Stimulated activated CD4-positive, alpha-beta T cell treated with anti-CD3 and anti-CD28 coated beads, Interleukin-12 subunit alpha, Interleukin-12 subunit beta, amount 100 ng/mL, for 48 hours (primary cell): ENCODE measurements at regions not wholly inside any gene's neighbourhood (a gene's known extent, or its start where the extent isn't known, plus 50 kb on each side); places are given as distances from the start of the nearest gene placed in this dataset.

Experiments
- DNase-seq, 3 donors: peaks; one replicate each; pipeline ENCODE4 v3.0.0-alpha.2; 2020; ENCODE audit warnings: low read depth in 2 of 3, low spot score in 1 of 3

GRCh38 chr5:133744051-133744959 lies 132.0 kb upstream of the FSTL4 start:
- no peak for DNase-seq

- no peak for DNase-seq
These were observed 130.2 kb upstream of the FSTL4 start for GRCh38 chr5:133742431-133742988.

GRCh38 chr5:133741818-133742355 lies 129.5 kb upstream of the FSTL4 start:
- DNase-seq = no peak

DNA sequence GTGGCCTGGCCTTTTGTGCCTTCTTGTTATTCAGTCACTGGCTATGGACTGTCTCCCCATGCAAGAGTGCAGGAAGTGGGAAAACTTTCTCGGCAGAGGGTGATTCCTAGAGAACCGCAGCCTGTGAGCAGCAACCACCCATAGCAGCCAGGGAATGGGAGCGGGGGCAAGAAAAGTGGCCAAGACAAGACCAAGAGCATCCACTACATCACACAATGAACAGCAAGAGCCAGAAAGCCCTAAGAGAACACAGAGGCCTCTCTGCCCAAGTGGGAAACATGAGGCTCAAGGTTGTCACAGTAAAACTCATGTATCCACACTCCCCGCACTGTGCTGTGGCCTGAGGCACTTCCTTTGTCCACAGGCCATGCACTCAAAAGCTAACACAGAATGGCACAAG lies 129.1 kb upstream of the FSTL4 start:
- no peak for DNase-seq

DNA sequence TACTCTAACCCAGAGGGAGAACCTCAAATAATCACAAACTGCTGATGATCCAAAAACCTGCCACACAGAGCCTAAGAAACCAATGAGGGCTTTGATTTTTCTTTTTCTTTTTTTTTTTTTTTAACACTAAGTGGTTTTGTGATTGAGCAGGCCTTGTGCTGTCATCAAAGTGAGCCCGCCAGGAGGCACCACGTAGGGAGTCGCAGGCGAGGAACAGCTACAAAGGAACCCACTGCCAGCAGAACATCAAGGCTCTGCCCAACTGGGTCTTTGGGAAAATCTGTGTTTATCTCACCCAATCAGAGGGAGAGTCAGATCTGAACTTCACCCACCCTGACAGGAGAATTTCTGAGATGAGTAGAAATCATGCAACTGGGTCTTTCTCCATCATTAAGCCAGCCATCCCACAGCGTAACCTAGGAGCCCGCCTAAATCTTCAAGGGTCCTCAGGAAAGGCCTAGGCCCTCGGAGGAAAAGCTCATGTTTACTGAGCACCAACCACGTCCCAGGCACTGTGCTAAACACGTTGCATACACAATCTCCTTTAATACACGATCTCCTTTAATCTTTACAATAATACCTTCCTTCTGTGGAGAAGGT lies 126.9 kb upstream of the FSTL4 start:
- DNase-seq = no peak

DNA sequence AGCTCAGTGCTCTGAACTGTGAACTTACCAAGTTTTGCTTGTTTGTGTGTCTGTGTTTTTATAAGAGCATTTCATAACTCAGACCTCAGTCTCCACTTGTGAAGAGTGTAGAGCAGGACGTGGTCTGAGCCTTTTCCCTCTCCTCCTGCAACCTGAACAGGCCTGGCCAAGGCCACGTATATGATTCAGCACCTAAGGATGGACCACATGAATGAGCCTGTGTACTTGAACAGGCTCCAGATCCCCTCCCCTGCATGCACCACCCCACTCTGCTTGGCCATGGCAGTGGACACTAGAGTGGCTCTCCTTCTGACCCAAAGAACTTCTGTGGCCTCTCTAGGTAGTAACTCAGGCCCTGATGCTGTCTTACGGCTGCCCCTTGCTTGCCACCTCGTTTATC lies 125.9 kb upstream of the FSTL4 start:
- no peak for DNase-seq

DNA sequence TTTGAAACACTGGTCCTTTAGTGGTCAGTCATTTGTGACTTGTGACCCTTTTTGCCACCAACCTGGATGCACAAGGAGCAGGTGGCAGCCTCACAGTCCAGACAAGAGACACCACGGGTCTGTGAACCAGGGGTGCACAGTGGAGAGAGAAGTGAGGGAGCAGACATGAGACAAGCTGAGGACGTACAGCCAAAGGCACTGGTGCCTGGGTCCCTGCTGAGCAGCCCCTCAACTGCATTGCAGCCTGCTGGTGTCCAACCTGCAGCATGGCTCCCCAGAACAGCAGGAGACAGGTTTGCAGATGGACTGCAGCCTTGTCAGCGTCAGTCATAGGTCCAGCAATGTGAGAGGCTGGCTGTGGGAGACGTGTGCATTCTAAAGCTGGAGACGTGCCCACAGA lies 124.2 kb upstream of the FSTL4 start:
- no peak for DNase-seq

GRCh38 chr5:133735346-133735745 lies 123.0 kb upstream of the FSTL4 start:
- no peak for DNase-seq

- DNase-seq = no peak
These were observed 122.6 kb upstream of the FSTL4 start for GRCh38 chr5:133734916-133735315.

- no peak for DNase-seq
These were observed 120.2 kb upstream of the FSTL4 start for GRCh38 chr5:133732536-133732935.

GRCh38 chr5:133731951-133732350 lies 119.6 kb upstream of the FSTL4 start:
- DNase-seq = no peak

- DNase-seq = no peak
These were observed 118.5 kb upstream of the FSTL4 start for GRCh38 chr5:133730866-133731265.

- DNase-seq = no peak
These were observed 118.0 kb upstream of the FSTL4 start for GRCh38 chr5:133730346-133730745.

DNA sequence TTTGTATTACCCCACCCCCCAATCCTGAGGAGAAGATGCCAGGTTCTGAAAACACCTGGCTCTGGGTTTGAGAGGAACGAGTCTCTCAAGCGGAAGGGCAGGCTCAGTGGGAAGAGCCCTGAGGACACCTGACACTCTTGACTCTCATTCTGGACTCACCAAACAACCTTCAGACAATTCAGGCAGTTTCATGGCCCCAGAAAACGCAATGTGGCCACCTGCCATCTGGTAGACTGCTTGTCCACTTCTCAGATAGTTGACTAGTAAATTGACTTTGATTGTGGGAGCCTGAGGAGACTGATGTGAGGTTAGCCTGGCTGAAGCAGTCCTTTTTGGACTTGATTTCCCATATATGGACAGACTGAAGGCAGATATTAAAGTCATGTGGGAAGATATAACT lies 117.5 kb upstream of the FSTL4 start:
- DNase-seq = no peak

DNA sequence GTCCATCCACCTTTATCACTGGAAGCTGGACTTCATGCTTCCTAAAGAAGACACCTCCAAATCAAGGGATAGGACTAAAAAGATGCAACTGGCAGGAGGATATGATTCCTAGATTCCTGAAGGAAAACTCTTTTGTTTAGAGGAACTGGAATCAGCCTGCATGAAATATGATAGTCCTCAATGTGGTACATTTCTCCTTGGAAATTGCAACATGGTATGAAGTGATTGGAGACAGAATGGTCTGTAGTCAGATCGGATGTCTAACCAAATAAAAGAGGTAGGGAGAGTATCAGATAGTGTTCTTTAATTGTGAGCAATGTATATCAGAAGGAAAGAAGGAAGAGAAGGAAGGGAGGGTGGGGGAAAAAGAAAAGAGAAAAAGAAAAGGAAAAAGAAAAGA lies 116.1 kb upstream of the FSTL4 start:
- DNase-seq = no peak

- DNase-seq = no peak
These were observed 115.3 kb upstream of the FSTL4 start for GRCh38 chr5:133727636-133728035.

DNA sequence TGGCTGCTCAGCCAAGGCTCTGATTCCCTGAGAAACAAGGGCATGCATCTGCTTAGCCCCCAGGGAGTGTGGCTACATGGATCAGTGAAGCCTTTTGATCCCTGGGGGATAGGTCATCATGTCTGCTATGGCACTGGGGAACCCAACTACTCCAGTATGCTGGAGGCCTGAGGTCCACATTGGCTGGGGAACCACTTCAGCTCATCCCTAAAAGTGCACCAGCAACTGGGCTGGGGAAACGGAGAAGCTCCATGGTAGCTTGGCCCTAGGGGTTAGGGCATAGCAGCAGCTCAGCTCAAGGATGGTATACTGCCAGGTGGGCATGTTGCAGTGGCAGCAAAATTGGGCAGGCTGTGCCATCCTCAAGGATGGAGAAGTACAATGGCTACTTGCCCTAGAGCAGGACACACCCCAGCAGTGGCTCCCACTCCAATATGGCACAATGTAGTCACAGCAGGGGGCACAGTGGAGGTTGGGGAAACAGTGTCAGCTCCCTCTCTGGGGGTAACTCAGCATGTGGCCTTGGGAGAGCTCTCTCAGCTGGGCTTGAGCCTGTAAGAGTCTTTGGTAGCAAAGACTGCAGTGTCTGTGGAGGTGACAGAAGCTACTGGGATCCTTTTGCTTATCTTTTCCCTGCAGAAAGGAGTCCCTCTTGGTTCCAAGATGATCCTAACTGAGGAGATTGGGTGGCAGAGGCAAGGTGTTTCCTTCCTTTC lies 111.5 kb upstream of the FSTL4 start:
- no peak for DNase-seq

- no peak for DNase-seq
These were observed 110.8 kb upstream of the FSTL4 start for GRCh38 chr5:133723126-133723525.

- DNase-seq = no peak
These were observed 109.0 kb upstream of the FSTL4 start for GRCh38 chr5:133721365-133721764.

DNA sequence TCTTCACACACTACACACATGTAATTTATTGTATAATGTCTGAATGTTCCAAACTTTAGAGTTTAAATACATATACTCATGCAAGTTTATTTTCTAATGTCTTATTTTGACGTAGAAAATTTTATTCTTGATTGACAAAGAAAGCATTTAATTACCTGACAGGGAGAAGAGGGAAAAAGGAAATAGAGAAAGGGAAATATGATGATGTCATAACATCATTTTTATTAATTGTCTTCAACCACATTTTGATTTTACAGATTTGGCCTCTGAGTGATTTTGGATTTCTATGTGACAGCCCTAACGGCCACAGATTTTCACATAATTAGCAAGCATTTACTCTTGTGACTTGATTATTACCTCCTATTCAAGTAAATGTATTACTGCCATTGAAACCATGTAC lies 106.1 kb upstream of the FSTL4 start:
- DNase-seq = no peak

GRCh38 chr5:133716532-133717183 lies 104.3 kb upstream of the FSTL4 start:
- DNase-seq = no peak
